ENCODE measurements at regions not wholly inside any gene's neighbourhood (a gene's known extent, or its start where the extent isn't known, plus 50 kb on each side); places are given as distances from the start of the nearest gene placed in this dataset.

DNA sequence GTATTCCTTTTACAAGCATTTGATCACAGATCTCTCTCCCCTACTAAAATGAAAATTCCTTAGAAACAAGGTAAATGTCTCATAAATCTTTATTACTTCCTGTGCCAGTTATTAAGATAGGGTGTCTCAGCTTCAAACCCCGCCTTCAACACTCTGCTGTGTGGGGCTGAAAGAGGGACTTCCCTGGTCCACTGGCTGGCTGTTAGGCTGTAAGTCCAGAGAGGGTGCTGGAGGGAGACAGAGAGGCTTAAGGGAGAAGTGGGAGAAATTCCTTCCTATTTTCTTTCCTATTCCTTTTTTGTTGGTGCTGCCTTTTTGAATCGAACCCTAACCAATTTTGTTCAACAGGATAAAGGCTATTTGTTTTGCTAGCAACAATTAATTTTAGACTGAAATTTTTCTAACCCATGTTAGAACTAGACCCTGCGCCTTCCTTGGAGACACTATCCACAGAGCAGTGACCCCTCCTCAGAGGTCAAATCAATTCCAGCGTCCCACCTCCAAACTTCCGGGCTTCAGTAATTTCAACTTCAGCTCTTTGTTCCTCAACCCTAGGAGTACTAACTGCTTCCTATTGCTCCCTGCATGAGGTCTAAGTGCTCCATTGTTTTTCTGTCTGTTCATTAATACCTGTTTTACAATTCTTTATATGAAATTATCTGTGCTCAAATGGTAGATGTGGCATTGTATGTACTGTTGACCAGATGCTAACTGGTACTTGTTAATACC lies 207.5 kb upstream of the OPRM1 start:
- TF ChIP-seq, protein P1, sequence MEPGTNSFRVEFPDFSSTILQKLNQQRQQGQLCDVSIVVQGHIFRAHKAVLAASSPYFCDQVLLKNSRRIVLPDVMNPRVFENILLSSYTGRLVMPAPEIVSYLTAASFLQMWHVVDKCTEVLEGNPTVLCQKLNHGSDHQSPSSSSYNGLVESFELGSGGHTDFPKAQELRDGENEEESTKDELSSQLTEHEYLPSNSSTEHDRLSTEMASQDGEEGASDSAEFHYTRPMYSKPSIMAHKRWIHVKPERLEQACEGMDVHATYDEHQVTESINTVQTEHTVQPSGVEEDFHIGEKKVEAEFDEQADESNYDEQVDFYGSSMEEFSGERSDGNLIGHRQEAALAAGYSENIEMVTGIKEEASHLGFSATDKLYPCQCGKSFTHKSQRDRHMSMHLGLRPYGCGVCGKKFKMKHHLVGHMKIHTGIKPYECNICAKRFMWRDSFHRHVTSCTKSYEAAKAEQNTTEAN (CRISPR knock-in tag; IDR thresholded peaks at IDR 0.05): no peak
- TF ChIP-seq POLR2A (conservative IDR thresholded peaks at IDR 0.05): no peak
- TF ChIP-seq, protein P2, sequence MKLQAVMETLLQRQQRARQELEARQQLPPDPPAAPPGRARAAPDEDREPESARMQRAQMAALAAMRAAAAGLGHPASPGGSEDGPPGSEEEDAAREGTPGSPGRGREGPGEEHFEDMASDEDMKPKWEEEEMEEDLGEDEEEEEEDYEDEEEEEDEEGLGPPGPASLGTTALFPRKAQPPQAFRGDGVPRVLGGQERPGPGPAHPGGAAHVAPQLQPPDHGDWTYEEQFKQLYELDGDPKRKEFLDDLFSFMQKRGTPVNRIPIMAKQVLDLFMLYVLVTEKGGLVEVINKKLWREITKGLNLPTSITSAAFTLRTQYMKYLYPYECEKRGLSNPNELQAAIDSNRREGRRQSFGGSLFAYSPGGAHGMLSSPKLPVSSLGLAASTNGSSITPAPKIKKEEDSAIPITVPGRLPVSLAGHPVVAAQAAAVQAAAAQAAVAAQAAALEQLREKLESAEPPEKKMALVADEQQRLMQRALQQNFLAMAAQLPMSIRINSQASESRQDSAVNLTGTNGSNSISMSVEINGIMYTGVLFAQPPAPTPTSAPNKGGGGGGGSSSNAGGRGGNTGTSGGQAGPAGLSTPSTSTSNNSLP (IDR thresholded peaks at IDR 0.05; ENCODE audit: borderline replicate concordance, low read depth, low read length): no peak
- TF ChIP-seq KDM4B (IDR thresholded peaks at IDR 0.05; ENCODE audit: borderline replicate concordance in 2 of 2, low read depth in 1 of 2): no peak
- no peak for TF ChIP-seq SOX6 (IDR thresholded peaks at IDR 0.05)
- no peak for TF ChIP-seq HMG20B (CRISPR knock-in tag; IDR thresholded peaks at IDR 0.05)
- TF ChIP-seq KLF13 (tag; IDR thresholded peaks at IDR 0.05; ENCODE audit: borderline replicate concordance, low read depth): no peak
- TF ChIP-seq BHLHE40 (IDR thresholded peaks at IDR 0.05; ENCODE audit: low read length): no peak
- TF ChIP-seq, protein P3, sequence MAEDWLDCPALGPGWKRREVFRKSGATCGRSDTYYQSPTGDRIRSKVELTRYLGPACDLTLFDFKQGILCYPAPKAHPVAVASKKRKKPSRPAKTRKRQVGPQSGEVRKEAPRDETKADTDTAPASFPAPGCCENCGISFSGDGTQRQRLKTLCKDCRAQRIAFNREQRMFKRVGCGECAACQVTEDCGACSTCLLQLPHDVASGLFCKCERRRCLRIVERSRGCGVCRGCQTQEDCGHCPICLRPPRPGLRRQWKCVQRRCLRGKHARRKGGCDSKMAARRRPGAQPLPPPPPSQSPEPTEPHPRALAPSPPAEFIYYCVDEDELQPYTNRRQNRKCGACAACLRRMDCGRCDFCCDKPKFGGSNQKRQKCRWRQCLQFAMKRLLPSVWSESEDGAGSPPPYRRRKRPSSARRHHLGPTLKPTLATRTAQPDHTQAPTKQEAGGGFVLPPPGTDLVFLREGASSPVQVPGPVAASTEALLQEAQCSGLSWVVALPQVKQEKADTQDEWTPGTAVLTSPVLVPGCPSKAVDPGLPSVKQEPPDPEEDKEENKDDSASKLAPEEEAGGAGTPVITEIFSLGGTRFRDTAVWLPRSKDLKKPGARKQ (CRISPR knock-in tag; IDR thresholded peaks at IDR 0.05): no peak
- TF ChIP-seq, protein P4, sequence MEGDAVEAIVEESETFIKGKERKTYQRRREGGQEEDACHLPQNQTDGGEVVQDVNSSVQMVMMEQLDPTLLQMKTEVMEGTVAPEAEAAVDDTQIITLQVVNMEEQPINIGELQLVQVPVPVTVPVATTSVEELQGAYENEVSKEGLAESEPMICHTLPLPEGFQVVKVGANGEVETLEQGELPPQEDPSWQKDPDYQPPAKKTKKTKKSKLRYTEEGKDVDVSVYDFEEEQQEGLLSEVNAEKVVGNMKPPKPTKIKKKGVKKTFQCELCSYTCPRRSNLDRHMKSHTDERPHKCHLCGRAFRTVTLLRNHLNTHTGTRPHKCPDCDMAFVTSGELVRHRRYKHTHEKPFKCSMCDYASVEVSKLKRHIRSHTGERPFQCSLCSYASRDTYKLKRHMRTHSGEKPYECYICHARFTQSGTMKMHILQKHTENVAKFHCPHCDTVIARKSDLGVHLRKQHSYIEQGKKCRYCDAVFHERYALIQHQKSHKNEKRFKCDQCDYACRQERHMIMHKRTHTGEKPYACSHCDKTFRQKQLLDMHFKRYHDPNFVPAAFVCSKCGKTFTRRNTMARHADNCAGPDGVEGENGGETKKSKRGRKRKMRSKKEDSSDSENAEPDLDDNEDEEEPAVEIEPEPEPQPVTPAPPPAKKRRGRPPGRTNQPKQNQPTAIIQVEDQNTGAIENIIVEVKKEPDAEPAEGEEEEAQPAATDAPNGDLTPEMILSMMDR (IDR thresholded peaks at IDR 0.05 in 2 of 3, conservative IDR thresholded peaks at IDR 0.05 in 1 of 3; ENCODE audit: insufficient read depth in 2 of 3, low read depth in 1 of 3, low read length in 3 of 3): no peak
